Endothelial cell of umbilical vein (primary cell): ENCODE measurements at regions not wholly inside any gene's neighbourhood (a gene's known extent, or its start where the extent isn't known, plus 50 kb on each side); places are given as distances from the start of the nearest gene placed in this dataset.

Source experiments
- BruUV-seq: library from RNA; stranded (reverse); fragments of 400-500 nt; replicated peaks from 2 replicates; lab custom pipeline; 2021; lab: Mats Ljungman, UMichigan
- CTCF ChIA-PET: fragments of 300-600, 350-600 bp; sonication (Branson Sonifier 250); formaldehyde crosslinking; loops from one replicate; lab custom pipeline; 2021; ENCODE audit warnings: antibody characterized with exemption, inconsistent platforms; lab: Charles Lee
- POLR2A ChIA-PET: fragments of 300-600, 350-600 bp; sonication (Branson Sonifier 250); formaldehyde crosslinking; loops from one replicate; lab custom pipeline; 2021; ENCODE audit warnings: antibody characterized with exemption, inconsistent platforms; lab: Charles Lee
- DNase-seq: peaks from one replicate; pipeline ENCODE4 v3.0.0-alpha.2; 2011; ENCODE audit warnings: low read depth, low spot score
- FAIRE-seq: peaks from 2 replicates; lab custom pipeline; 2011; peaks lifted over from hg19 to GRCh38; lab: Jason Lieb, UNC
- H2AFZ ChIP-seq: 2 replicates; pipeline ENCODE4 v1.6.0; 2012; ENCODE audit warnings: low read depth, low read length, control low read depth, inconsistent platforms
- H3K27ac ChIP-seq: 2 replicates; pipeline ENCODE4 v1.5.1; 2011; ENCODE audit warnings: low read depth, mild to moderate bottlenecking, control low read depth, low read length, moderate library complexity; ENCODE audit not compliant: insufficient read depth
- H3K27me3 ChIP-seq, 2 experiments: 2 replicates each; pipeline versions ENCODE4 v1.6.0 to v1.6.1; 2011; ENCODE audit warnings: low read length in 2 of 2, mixed read lengths in 1 of 2; ENCODE audit not compliant: control insufficient read depth in 2 of 2, insufficient read depth in 2 of 2
- H3K36me3 ChIP-seq, 2 experiments: 2 replicates in 1 of 2; 3 replicates in 1 of 2; pipeline ENCODE4 v1.5.1; 2011; ENCODE audit warnings: low read length in 2 of 2, mild to moderate bottlenecking in 1 of 2, moderate library complexity in 1 of 2; ENCODE audit not compliant: control insufficient read depth in 2 of 2, insufficient read depth in 2 of 2; ENCODE audit errors: extremely low read depth in 1 of 2
- H3K4me1 ChIP-seq: 3 replicates; pipeline ENCODE4 v1.5.1; 2011; ENCODE audit warnings: mild to moderate bottlenecking, low read length; ENCODE audit not compliant: control insufficient read depth, insufficient read depth; ENCODE audit errors: extremely low read depth
- H3K4me2 ChIP-seq: 2 replicates; pipeline ENCODE4 v1.6.1; 2011; ENCODE audit warnings: low read length, control low read depth, mixed read lengths; ENCODE audit not compliant: insufficient read depth
- H3K4me3 ChIP-seq, 3 experiments: fragments of 200-600 bp in 1 of 3; sonication (generic), shearing (Covaris generic) in 1 of 3; replicated peaks in 1 of 3; 2 replicates each; pipeline ENCODE4 v1.5.1; 2011 to 2016; ENCODE audit warnings: control low read depth in 3 of 3, low read length in 3 of 3, mild to moderate bottlenecking in 2 of 3, inconsistent platforms in 1 of 3, low read depth in 1 of 3, moderate library complexity in 1 of 3; ENCODE audit not compliant: insufficient read depth in 1 of 3
- H3K79me2 ChIP-seq: 2 replicates; pipeline ENCODE4 v1.6.0; 2012; ENCODE audit warnings: low read length, inconsistent platforms; ENCODE audit not compliant: control insufficient read depth, insufficient read depth
- H3K9ac ChIP-seq: replicated peaks from 2 replicates; pipeline ENCODE3; 2011; ENCODE audit warnings: low read length, control low read depth; ENCODE audit not compliant: insufficient read depth; ENCODE audit errors: extremely low read depth
- H3K9me1 ChIP-seq: replicated peaks from 3 replicates; pipeline ENCODE4 v1.6.0; 2011; ENCODE audit warnings: mild to moderate bottlenecking, low read length; ENCODE audit not compliant: control insufficient read depth, insufficient read depth; ENCODE audit errors: extremely low read depth
- H3K9me3 ChIP-seq: replicated peaks from 2 replicates; pipeline ENCODE4 v1.5.1; 2012; ENCODE audit warnings: low read length, inconsistent platforms; ENCODE audit not compliant: control insufficient read depth, insufficient read depth
- H4K20me1 ChIP-seq: replicated peaks from 2 replicates; pipeline ENCODE3; 2011; ENCODE audit warnings: mild to moderate bottlenecking, low read length; ENCODE audit not compliant: control insufficient read depth, insufficient read depth; ENCODE audit errors: extremely low read depth
- EZH2 ChIP-seq: IDR thresholded peaks from 2 replicates; pipeline ENCODE4 v1.6.1; 2012; ENCODE audit warnings: borderline replicate concordance, low read depth, mild to moderate bottlenecking, moderate library complexity, low read length, inconsistent platforms; ENCODE audit not compliant: severe bottlenecking
- FOS ChIP-seq: IDR thresholded peaks from 2 replicates; pipeline ENCODE4 v1.6.1; 2011; ENCODE audit warnings: mild to moderate bottlenecking, low read length, moderate library complexity, borderline replicate concordance; ENCODE audit not compliant: insufficient read depth
- GATA2 ChIP-seq: IDR thresholded peaks from 2 replicates; pipeline ENCODE4 v1.7.0; 2011; ENCODE audit warnings: low read depth, mild to moderate bottlenecking, moderate library complexity, mixed read lengths, low read length; ENCODE audit not compliant: insufficient read length, insufficient read depth
- JUN ChIP-seq: IDR thresholded peaks from 2 replicates; pipeline ENCODE4 v1.6.1; 2011; ENCODE audit warnings: borderline replicate concordance, low read depth; ENCODE audit not compliant: insufficient read length, insufficient read depth
- MYC ChIP-seq: IDR thresholded peaks from one replicate; pipeline ENCODE4 v1.6.1; 2011; ENCODE audit warnings: mild to moderate bottlenecking, low read depth, low read length
- POLR2A ChIP-seq: IDR thresholded peaks from 2 replicates; pipeline ENCODE4 v1.6.1; 2012; ENCODE audit warnings: low read depth, mild to moderate bottlenecking, control low read depth, low read length
- POLR2AphosphoS5 ChIP-seq: IDR thresholded peaks from 2 replicates; pipeline ENCODE4 v1.6.1; 2012; ENCODE audit warnings: low read depth, mild to moderate bottlenecking, control low read depth, low read length, moderate library complexity; ENCODE audit not compliant: insufficient read depth
- dilution Hi-C: fragments of 300-500 bp; cut with MboI; formaldehyde crosslinking; loops from one replicate; pipeline ENCODE4 v1.15.0; 2019; ENCODE audit warnings: low sequenced_read_pairs; ENCODE audit not compliant: extremely low pct_ligation_motif_present
- intact Hi-C: fragments of 100-400 bp; cut with micrococcal nuclease; formaldehyde crosslinking; loops from one replicate; pipeline ENCODE4 v1.10.0; 2022
- TF ChIP-seq, protein P1 (sequence below): IDR thresholded peaks from 2 replicates; pipeline ENCODE4 v1.6.1; 2011; ENCODE audit not compliant: insufficient read depth, insufficient read length
- TF ChIP-seq, protein P2 (sequence below), 2 donors: IDR thresholded peaks; 1 replicate in 1 of 2; 2 replicates in 1 of 2; pipeline ENCODE4 v1.5.1; 2011; ENCODE audit warnings: low read length in 2 of 2, mild to moderate bottlenecking in 2 of 2, moderate library complexity in 2 of 2, control low read depth in 1 of 2, inconsistent platforms in 1 of 2, low read depth in 1 of 2; ENCODE audit not compliant: insufficient read depth in 1 of 2; ENCODE audit errors: extremely low read depth in 1 of 2

DNA sequence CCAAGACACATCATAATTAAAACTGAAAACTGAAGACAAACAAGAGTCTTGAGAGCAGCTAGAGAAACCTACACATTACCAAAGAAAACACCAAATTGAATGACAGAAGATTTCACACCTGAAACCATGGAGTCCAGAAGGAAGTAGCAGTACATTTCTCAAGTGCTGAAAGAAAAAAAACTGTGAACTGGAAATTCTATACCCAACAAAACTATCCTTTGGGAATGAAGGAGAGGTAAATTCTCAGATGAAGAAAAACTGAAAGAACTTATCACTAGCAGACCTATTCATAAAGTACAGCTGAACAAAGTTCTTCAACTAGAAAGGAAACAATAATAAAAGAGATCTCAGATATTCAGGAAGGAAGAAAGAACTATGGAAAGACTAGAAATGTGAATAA is 198.7 kb upstream of the ZNF507 start:
- H3K79me2 ChIP-seq: no peaks in the 10 kb centered on the region
- no peak overlapping the region for H3K4me3 ChIP-seq
- no peaks in the 10 kb centered on the region for H3K4me1 ChIP-seq
- dilution Hi-C loops (no loop called here), intact Hi-C loops (no loop called here)
- no peak overlapping the region for H3K9ac ChIP-seq
- no TSS peak for BruUV-seq
- H2AFZ ChIP-seq: no peak overlapping the region
- ChIA-PET POLR2A (no interaction called here), CTCF (no interaction called here)
- no peaks in the 10 kb centered on the region for H3K27me3 ChIP-seq
- no peak overlapping the region for H3K27ac ChIP-seq
- DNase-seq (no peak), FAIRE-seq (no peak)
- no peaks in the 10 kb centered on the region for H4K20me1 ChIP-seq
- TF ChIP-seq EZH2: no peak
- no peak for TF ChIP-seq FOS
- TF ChIP-seq, protein P1, sequence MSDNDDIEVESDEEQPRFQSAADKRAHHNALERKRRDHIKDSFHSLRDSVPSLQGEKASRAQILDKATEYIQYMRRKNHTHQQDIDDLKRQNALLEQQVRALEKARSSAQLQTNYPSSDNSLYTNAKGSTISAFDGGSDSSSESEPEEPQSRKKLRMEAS: no peak
- no peak for TF ChIP-seq POLR2AphosphoS5
- TF ChIP-seq, protein P2, sequence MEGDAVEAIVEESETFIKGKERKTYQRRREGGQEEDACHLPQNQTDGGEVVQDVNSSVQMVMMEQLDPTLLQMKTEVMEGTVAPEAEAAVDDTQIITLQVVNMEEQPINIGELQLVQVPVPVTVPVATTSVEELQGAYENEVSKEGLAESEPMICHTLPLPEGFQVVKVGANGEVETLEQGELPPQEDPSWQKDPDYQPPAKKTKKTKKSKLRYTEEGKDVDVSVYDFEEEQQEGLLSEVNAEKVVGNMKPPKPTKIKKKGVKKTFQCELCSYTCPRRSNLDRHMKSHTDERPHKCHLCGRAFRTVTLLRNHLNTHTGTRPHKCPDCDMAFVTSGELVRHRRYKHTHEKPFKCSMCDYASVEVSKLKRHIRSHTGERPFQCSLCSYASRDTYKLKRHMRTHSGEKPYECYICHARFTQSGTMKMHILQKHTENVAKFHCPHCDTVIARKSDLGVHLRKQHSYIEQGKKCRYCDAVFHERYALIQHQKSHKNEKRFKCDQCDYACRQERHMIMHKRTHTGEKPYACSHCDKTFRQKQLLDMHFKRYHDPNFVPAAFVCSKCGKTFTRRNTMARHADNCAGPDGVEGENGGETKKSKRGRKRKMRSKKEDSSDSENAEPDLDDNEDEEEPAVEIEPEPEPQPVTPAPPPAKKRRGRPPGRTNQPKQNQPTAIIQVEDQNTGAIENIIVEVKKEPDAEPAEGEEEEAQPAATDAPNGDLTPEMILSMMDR (IDR thresholded peaks at IDR 0.05; ENCODE audit: extremely low read depth in 1 of 2, insufficient read depth in 1 of 2, low read depth in 1 of 2, low read length in 2 of 2): no peak
- no peak for TF ChIP-seq GATA2
- no peak for TF ChIP-seq JUN
- no peak for TF ChIP-seq POLR2A
- no peak for TF ChIP-seq MYC
- H3K9me3 ChIP-seq: peaks cover 3% of the 10 kb centered on the region
- no peaks in the 10 kb centered on the region for H3K9me1 ChIP-seq
- H3K4me2 ChIP-seq: no peak overlapping the region
- no peaks in the 10 kb centered on the region for H3K36me3 ChIP-seq
